ENCODE measurements at regions not wholly inside any gene's neighbourhood (a gene's known extent, or its start where the extent isn't known, plus 50 kb on each side); places are given as distances from the start of the nearest gene placed in this dataset.

GRCh38 chr1:187817782-187818181 is 989.0 kb downstream of the PLA2G4A start:
- H3K9me3 ChIP-seq (ENCODE audit: low read length) = no peaks in the 10 kb centered on the region
- H3K4me3 ChIP-seq (ENCODE audit: low read depth, low read length, poor library complexity, severe bottlenecking) = no peak overlapping the region
- H4K20me1 ChIP-seq (ENCODE audit: insufficient read depth, low read length) = no peaks in the 10 kb centered on the region
- intact Hi-C loops (cut with micrococcal nuclease; ENCODE audit: unreplicated experiment) = no loop called here
- TF ChIP-seq CTCF (conservative IDR thresholded peaks at IDR 0.05; ENCODE audit: low read length) (no peak), EZH2phosphoT487 (IDR thresholded peaks at IDR 0.05; ENCODE audit: borderline replicate concordance, low read depth, low read length) (no peak)
- no peaks in the 10 kb centered on the region for H3K4me1 ChIP-seq (ENCODE audit: insufficient read depth, low read length, poor library complexity, severe bottlenecking)
- H3K9me2 ChIP-seq (ENCODE audit: insufficient read depth, low read length) = no peaks in the 10 kb centered on the region
- BruUV-seq (replicated peaks) = no TSS peak
- H2AFZ ChIP-seq (ENCODE audit: low read length) = no peak overlapping the region
- ChIA-PET CTCF (ENCODE audit: unreplicated experiment) (no interaction called here), POLR2A (no interaction called here)
- no peaks in the 10 kb centered on the region for H3K36me3 ChIP-seq (ENCODE audit: insufficient read depth, low read length)
- no peak overlapping the region for H3K27ac ChIP-seq (ENCODE audit: low read depth, low read length, poor library complexity, severe bottlenecking)
- DNase-seq (ENCODE audit: low spot score) = no peak
- H3K79me2 ChIP-seq (ENCODE audit: insufficient read depth, low read depth, low read length) = no peaks in the 10 kb centered on the region
- no peak overlapping the region for H3K4me2 ChIP-seq (ENCODE audit: low read length)

GRCh38 chr1:187819086-187819485 is 990.3 kb downstream of the PLA2G4A start:
- ChIA-PET POLR2A (no interaction called here), CTCF (ENCODE audit: unreplicated experiment) (no interaction called here)
- no peaks in the 10 kb centered on the region for H3K4me1 ChIP-seq (ENCODE audit: insufficient read depth, low read length, poor library complexity, severe bottlenecking)
- BruUV-seq (replicated peaks) = no TSS peak
- H3K9me3 ChIP-seq (ENCODE audit: low read length) = no peaks in the 10 kb centered on the region
- intact Hi-C loops (cut with micrococcal nuclease; ENCODE audit: unreplicated experiment) = no loop called here
- no peak overlapping the region for H3K4me2 ChIP-seq (ENCODE audit: low read length)
- DNase-seq (ENCODE audit: low spot score) = no peak
- H3K9me2 ChIP-seq (ENCODE audit: insufficient read depth, low read length) = no peaks in the 10 kb centered on the region
- no peaks in the 10 kb centered on the region for H3K36me3 ChIP-seq (ENCODE audit: insufficient read depth, low read length)
- H3K79me2 ChIP-seq (ENCODE audit: insufficient read depth, low read depth, low read length) = no peaks in the 10 kb centered on the region
- H4K20me1 ChIP-seq (ENCODE audit: insufficient read depth, low read length) = no peaks in the 10 kb centered on the region
- H3K4me3 ChIP-seq (ENCODE audit: low read depth, low read length, poor library complexity, severe bottlenecking) = no peak overlapping the region
- H3K27ac ChIP-seq (ENCODE audit: low read depth, low read length, poor library complexity, severe bottlenecking) = no peak overlapping the region
- no peak overlapping the region for H2AFZ ChIP-seq (ENCODE audit: low read length)
- TF ChIP-seq EZH2phosphoT487 (IDR thresholded peaks at IDR 0.05; ENCODE audit: borderline replicate concordance, low read depth, low read length) = no peak
- TF ChIP-seq CTCF (conservative IDR thresholded peaks at IDR 0.05; ENCODE audit: low read length) = no peak

GRCh38 chr1:187836557-187836956 is 1007.8 kb downstream of the PLA2G4A start:
- ChIA-PET CTCF (ENCODE audit: unreplicated experiment) (no interaction called here), POLR2A (no interaction called here)
- Histone ChIP-seq H3K36me3 (ENCODE audit: insufficient read depth, low read length) (no peaks in the 10 kb centered on the region), H3K4me3 (ENCODE audit: low read depth, low read length, poor library complexity, severe bottlenecking) (no peak overlapping the region), H3K79me2 (ENCODE audit: insufficient read depth, low read depth, low read length) (no peaks in the 10 kb centered on the region), H3K9me3 (ENCODE audit: low read length) (no peaks in the 10 kb centered on the region), H3K9me2 (ENCODE audit: insufficient read depth, low read length) (no peaks in the 10 kb centered on the region), H3K4me1 (ENCODE audit: insufficient read depth, low read length, poor library complexity, severe bottlenecking) (no peaks in the 10 kb centered on the region), H3K4me2 (ENCODE audit: low read length) (no peak overlapping the region), H2AFZ (ENCODE audit: low read length) (no peak overlapping the region), H3K27ac (ENCODE audit: low read depth, low read length, poor library complexity, severe bottlenecking) (no peak overlapping the region), H4K20me1 (ENCODE audit: insufficient read depth, low read length) (no peaks in the 10 kb centered on the region)
- TF ChIP-seq CTCF (conservative IDR thresholded peaks at IDR 0.05; ENCODE audit: low read length) (no peak), EZH2phosphoT487 (IDR thresholded peaks at IDR 0.05; ENCODE audit: borderline replicate concordance, low read depth, low read length) (no peak)
- intact Hi-C loops (cut with micrococcal nuclease; ENCODE audit: unreplicated experiment) = no loop called here
- no peak for DNase-seq (ENCODE audit: low spot score)
- BruUV-seq (replicated peaks) = no TSS peak

Measured in OCI-LY7 (cell line).